GM10266 (cell line): ENCODE measurements at regions not wholly inside any gene's neighbourhood (a gene's known extent, or its start where the extent isn't known, plus 50 kb on each side); places are given as distances from the start of the nearest gene placed in this dataset.

Experiments used
- DNase-seq: peaks from one replicate; pipeline ENCODE4 v3.0.0; 2012; ENCODE audit errors: extremely low spot score
- TF ChIP-seq, protein P1 (sequence below): IDR thresholded peaks from 2 replicates; pipeline ENCODE4 v1.5.1; 2012; ENCODE audit warnings: mild to moderate bottlenecking, low read depth; ENCODE audit not compliant: control insufficient read depth, insufficient read depth; ENCODE audit errors: missing control alignments

DNA sequence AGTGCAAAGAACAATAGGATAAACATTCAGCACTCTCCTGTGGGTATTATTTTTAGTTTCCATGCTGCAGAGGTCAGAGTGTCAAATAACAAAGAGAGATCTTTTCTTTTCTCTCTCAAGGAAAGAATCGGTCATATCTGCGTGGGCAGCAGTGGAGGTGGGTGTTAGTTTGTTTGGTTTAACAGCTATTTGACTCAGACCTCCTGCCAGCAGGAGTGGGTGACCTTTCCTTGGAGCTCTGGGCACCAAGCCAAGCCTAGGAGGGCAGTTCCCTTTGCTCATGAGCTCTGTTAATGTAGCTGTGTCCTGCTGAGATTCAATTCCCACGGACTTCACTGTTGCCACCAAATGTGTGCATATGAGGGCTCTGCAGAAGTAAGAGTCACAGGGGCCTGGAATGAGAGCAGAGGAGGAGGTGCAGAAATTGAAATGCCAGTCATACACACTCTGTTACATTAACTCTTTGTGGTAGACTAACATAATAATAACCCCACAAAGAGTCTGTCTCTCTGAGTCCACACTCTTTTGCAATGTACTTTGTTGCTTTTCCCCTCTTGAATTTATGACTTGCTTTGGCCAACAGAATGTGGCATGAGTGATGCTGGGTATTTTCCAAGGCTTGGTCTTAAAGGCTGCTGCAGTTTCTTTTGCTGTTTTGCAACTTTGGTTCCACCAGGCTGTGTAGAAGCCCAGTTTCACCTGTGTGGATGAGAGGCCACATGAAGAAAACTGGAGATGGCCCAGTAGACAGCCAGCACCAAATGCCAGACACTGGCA is 76.0 kb upstream of the GRK3 start:
- no peak for DNase-seq

DNA sequence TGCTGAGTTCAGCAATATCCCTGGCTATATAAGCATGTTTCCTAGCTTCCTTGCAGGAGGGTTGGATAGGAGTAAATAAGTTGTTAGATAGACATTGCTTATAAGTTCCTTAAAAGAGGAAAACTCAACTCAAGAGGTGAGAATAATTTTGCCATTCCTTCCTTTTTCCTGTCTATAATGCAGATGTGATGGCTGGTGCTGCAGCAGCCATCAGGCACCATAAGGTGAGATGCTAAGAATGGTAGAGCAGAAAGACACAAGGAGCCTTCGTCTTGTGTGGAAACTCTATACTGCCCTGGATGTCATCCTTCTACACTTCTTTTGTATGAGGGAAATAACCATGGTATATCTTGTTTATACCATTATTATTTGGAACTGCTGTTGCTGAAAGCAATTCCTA is 74.5 kb upstream of the GRK3 start:
- no peak for DNase-seq
- TF ChIP-seq, protein P1, sequence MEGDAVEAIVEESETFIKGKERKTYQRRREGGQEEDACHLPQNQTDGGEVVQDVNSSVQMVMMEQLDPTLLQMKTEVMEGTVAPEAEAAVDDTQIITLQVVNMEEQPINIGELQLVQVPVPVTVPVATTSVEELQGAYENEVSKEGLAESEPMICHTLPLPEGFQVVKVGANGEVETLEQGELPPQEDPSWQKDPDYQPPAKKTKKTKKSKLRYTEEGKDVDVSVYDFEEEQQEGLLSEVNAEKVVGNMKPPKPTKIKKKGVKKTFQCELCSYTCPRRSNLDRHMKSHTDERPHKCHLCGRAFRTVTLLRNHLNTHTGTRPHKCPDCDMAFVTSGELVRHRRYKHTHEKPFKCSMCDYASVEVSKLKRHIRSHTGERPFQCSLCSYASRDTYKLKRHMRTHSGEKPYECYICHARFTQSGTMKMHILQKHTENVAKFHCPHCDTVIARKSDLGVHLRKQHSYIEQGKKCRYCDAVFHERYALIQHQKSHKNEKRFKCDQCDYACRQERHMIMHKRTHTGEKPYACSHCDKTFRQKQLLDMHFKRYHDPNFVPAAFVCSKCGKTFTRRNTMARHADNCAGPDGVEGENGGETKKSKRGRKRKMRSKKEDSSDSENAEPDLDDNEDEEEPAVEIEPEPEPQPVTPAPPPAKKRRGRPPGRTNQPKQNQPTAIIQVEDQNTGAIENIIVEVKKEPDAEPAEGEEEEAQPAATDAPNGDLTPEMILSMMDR, result no peak

More for the DNA sequence above, 76.0 kb upstream of the GRK3 start:
- TF ChIP-seq, protein P1, result no peak

DNA sequence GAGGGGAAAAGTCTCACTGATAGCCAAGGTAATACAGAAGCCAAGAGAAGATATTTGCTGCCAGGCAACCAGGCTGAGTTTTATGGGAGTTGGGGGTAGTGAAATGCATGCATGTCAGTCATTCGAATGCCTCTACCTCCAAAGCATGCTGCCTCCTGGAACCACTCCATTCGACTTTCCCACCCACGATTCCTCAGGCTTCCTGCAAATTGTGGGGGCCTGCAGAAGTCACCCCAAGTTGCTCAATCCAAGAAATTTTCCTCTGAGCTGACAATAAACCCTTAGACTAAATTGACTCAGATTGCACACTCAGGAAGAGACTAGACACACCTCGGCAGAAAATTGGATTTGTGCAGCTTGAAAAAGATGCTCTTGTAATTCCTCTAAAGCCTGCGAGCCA is 73.6 kb upstream of the GRK3 start:
- DNase-seq, result no peak
- TF ChIP-seq, protein P1, result no peak

DNA sequence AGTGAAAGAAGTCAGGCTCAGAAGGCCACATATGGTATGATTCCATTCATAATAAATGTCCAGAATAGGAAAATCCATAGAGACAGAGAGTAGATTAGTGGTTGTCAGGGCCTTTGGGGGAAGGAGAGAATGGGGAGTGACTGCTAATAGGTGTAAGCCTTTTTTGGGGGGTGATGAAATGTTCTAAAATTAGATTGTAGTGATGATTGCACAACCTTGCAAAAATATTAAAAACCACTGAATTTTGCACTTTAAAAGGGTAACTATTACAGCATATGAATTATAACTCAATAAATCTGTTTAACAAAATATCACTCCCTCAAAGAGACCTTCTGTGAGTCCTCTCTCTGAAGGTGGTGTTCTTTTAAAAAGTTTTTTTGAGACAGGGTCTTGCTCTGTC is 72.3 kb upstream of the GRK3 start:
- TF ChIP-seq, protein P1, result no peak
- DNase-seq, result no peak

DNA sequence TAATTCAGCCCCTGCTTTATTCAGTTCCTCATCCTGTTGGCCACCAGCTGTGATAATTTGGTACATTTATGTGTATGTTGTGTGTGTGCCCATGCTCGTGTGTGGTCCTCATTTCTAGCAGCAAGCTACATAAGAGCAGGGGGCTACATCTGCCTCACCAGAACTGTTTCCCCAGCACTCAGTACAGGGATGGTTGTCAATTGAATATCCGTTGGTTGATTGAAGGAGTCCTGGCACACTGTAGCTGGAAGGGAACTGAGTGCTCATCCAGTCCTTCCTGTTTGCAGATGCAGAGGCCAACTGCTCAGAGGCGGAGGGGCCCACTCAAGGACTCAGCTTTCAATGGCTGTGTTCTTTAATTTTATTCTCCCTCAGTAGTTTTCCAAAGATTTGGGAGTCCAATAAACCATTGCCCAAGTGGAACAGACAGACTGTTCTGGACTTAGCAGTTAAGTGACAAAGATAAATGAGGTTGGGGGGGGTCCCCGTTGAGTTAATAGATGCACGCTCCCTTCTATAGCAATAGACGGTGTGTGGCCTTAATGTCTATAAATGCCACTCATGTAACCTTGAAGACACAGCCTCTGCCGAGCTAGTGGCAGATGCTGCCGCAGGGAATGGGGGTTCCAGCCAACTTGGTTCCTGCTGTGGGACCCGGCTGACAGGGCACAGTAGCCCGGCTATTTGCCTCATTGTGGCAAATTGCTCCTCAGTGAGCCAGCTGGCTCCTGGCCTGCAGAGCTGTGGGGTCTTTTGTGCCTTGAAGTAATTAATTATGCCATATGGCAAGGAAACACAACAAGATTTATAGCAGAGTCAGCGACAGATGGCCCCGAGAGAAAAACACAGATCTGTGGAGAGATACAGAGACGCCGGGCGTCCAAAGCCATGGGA is 71.4 kb upstream of the GRK3 start:
- TF ChIP-seq, protein P1, result no peak
- DNase-seq, result no peak

DNA sequence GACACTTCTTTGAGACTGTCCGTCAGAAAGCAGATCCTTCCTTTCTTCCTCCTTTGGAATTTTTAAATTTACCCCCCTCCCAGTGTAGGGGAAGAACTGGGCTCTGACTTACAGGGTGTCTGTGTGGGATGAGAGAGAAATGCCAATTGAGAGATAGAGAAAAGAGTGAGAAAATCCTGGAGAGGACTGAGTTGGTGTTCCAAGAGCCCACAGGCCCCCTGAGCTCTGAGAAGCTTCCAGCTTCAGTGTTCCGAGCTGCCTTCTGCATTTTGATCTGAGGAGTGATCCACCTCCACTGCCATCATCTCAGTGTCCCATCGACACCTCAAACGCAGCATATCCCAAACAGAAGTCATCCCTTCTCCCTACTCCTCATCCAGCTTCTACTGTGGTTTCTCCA is 70.7 kb upstream of the GRK3 start:
- DNase-seq, result no peak
- TF ChIP-seq, protein P1, result no peak

GRCh38 chr22:25494774-25495173 is 69.7 kb upstream of the GRK3 start:
- TF ChIP-seq, protein P1, result no peak

More at GRCh38 chr22:25494774-25495173, 69.7 kb upstream of the GRK3 start:
- DNase-seq, result peak; percentile 50
